ENCODE measurements at regions not wholly inside any gene's neighbourhood (a gene's known extent, or its start where the extent isn't known, plus 50 kb on each side); places are given as distances from the start of the nearest gene placed in this dataset.

DNA sequence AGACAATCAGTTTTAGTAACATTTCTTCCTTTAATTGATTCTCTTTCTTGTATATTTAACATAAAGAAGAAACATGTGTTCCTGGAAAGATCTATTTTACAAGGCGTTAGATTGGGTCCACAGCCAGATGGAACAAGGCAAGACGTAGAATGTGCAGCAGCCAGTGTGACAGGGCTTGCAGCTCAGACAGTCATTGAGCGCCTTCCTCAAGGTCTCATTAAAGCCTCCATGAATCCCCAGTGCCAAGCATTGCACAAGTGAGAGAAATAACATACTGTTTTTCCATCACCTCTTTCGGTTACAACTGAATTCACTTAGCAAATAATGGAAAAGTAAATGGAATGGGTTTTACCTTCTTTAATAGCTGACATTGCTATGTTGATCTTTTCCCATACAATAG is 292.5 kb downstream of the USP46 start:
- no peak for TF ChIP-seq EZH2phosphoT487 (IDR thresholded peaks at IDR 0.05; ENCODE audit: borderline replicate concordance, low read length)
- no peak for TF ChIP-seq EZH2 (IDR thresholded peaks at IDR 0.05; ENCODE audit: low read length, unreplicated experiment)
